HCT116 (cell line): ENCODE measurements at regions not wholly inside any gene's neighbourhood (a gene's known extent, or its start where the extent isn't known, plus 50 kb on each side); places are given as distances from the start of the nearest gene placed in this dataset.

Source experiments
- ATAC-seq: fragments of 200-7000 bp; cut with Tn5 transposase; 2 replicates; pipeline ENCODE4 v1.9.1; 2020; ENCODE audit warnings: mild to moderate bottlenecking, moderate library complexity
- BruUV-seq: library from RNA; stranded (reverse); fragments of 400-500 nt; replicated peaks from 2 replicates; lab custom pipeline; 2021; lab: Mats Ljungman, UMichigan
- CTCF ChIA-PET: fragments of 300-600 bp; sonication (Branson Sonifier 250); formaldehyde crosslinking; loops from one replicate; lab custom pipeline; 2021; ENCODE audit warnings: antibody characterized with exemption; lab: Charles Lee
- POLR2A ChIA-PET: fragments of 300-600, 350-600 bp; sonication (Branson Sonifier 250); formaldehyde crosslinking; loops from one replicate; lab custom pipeline; 2021; ENCODE audit warnings: antibody characterized with exemption; lab: Charles Lee
- RAD21 ChIA-PET, 2 experiments: fragments of 300-600 bp; sonication (Branson Sonifier 250); formaldehyde crosslinking; loops; one replicate each; lab custom pipeline; 2023; ENCODE audit warnings: low total read pairs in 2 of 2; ENCODE audit not compliant: uncharacterized antibody in 2 of 2, unreplicated experiment in 2 of 2, low non-redundant PET in 1 of 2; lab: Charles Lee
- DNase-seq: peaks from one replicate; pipeline ENCODE4 v3.0.0-alpha.2; 2010; ENCODE audit warnings: low read depth, low spot score
- H2AFZ ChIP-seq: fragments of 200-600 bp; shearing (Covaris generic), sonication (generic); 2 replicates; pipeline ENCODE4 v1.6.1; 2017; ENCODE audit warnings: low read depth, mixed run types, mixed read lengths, antibody characterized with exemption, low read length; ENCODE audit not compliant: poor library complexity, severe bottlenecking
- H3K27ac ChIP-seq: 2 replicates; pipeline ENCODE4 v1.5.1; 2012; ENCODE audit warnings: low read depth, low read length
- H3K27me3 ChIP-seq: fragments of 200-600 bp; sonication (generic); 2 replicates; pipeline ENCODE4 v1.6.1; 2016; ENCODE audit warnings: mixed run types, low read length, mixed read lengths; ENCODE audit not compliant: insufficient read depth
- H3K36me3 ChIP-seq, 2 experiments: fragments of 200-500 bp in 1 of 2; fragments of 200-600 bp in 1 of 2; sonication (Bioruptor generic) in 1 of 2; sonication (generic) in 1 of 2; 2 replicates each; pipeline versions ENCODE4 v1.5.1 to v1.6.1; 2014 to 2016; ENCODE audit warnings: low read length in 2 of 2, inconsistent platforms in 1 of 2, mixed read lengths in 1 of 2, mixed run types in 1 of 2; ENCODE audit not compliant: insufficient read depth in 2 of 2, control insufficient read depth in 1 of 2
- H3K4me1 ChIP-seq, 2 experiments: fragments of 200-600 bp in 1 of 2; sonication (generic) in 1 of 2; 2 replicates each; pipeline versions ENCODE4 v1.5.1 to v1.6.1; 2012 to 2017; ENCODE audit warnings: low read length in 2 of 2, inconsistent platforms in 1 of 2, mild to moderate bottlenecking in 1 of 2, mixed read lengths in 1 of 2, mixed run types in 1 of 2, moderate library complexity in 1 of 2; ENCODE audit not compliant: insufficient read depth in 2 of 2, control insufficient read depth in 1 of 2
- H3K4me2 ChIP-seq: fragments of 200-600 bp; sonication (generic); 2 replicates; pipeline ENCODE4 v1.6.1; 2017; ENCODE audit warnings: mixed run types, low read length, mixed read lengths
- H3K4me3 ChIP-seq, 2 experiments: fragments of 200-600 bp in 1 of 2; sonication (generic) in 1 of 2; replicated peaks in 1 of 2; 2 replicates each; pipeline ENCODE4 v1.5.1; 2011 to 2016; ENCODE audit warnings: low read length in 2 of 2, control low read depth in 1 of 2, low read depth in 1 of 2, mild to moderate bottlenecking in 1 of 2, mixed read lengths in 1 of 2, mixed run types in 1 of 2
- H3K79me2 ChIP-seq: fragments of 200-600 bp; sonication (generic); 2 replicates; pipeline ENCODE4 v1.6.1; 2017; ENCODE audit warnings: mild to moderate bottlenecking, mixed run types, low read length, moderate library complexity, mixed read lengths; ENCODE audit not compliant: insufficient read depth
- H3K9ac ChIP-seq: fragments of 200-600 bp; sonication (generic); 2 replicates; pipeline ENCODE4 v1.6.1; 2016; ENCODE audit warnings: low read length, mixed read lengths
- H3K9me2 ChIP-seq: fragments of 200-600 bp; sonication (generic), shearing (Covaris generic); 2 replicates; pipeline ENCODE4 v1.6.1; 2017; ENCODE audit warnings: mixed run types, mild to moderate bottlenecking, moderate library complexity; ENCODE audit not compliant: insufficient read depth
- H3K9me3 ChIP-seq, 2 experiments: fragments of 200-500 bp in 1 of 2; fragments of 200-600 bp in 1 of 2; sonication (Bioruptor generic) in 1 of 2; sonication (generic) in 1 of 2; 2 replicates each; pipeline ENCODE4 v1.6.1; 2014 to 2017; ENCODE audit warnings: low read length in 2 of 2, mixed read lengths in 2 of 2, inconsistent platforms in 1 of 2, low read depth in 1 of 2, mild to moderate bottlenecking in 1 of 2, mixed run types in 1 of 2, moderate library complexity in 1 of 2; ENCODE audit not compliant: control insufficient read depth in 1 of 2, insufficient read depth in 1 of 2
- H4K20me1 ChIP-seq: fragments of 200-600 bp; sonication (generic), shearing (Covaris generic); 2 replicates; pipeline ENCODE4 v1.6.1; 2017; ENCODE audit warnings: mixed run types, mild to moderate bottlenecking, moderate library complexity; ENCODE audit not compliant: insufficient read depth
- CEBPB ChIP-seq: IDR thresholded peaks from 2 replicates; pipeline ENCODE4 v1.6.1; 2012; ENCODE audit warnings: low read depth
- EZH2 ChIP-seq: fragments of 200-600 bp; sonication (generic); IDR thresholded peaks from 2 replicates; pipeline ENCODE4 v1.6.1; 2017; ENCODE audit warnings: antibody characterized with exemption, mixed run types
- POLR2A ChIP-seq: IDR thresholded peaks from 2 replicates; pipeline ENCODE4 v1.7.0; 2011; ENCODE audit warnings: borderline replicate concordance; ENCODE audit not compliant: insufficient read depth, insufficient read length; ENCODE audit errors: extremely low read depth
- SIN3A ChIP-seq: IDR thresholded peaks from 2 replicates; pipeline ENCODE4 v1.6.1; 2012; ENCODE audit warnings: low read depth
- SRF ChIP-seq: IDR thresholded peaks from 2 replicates; pipeline ENCODE4 v1.6.1; 2012; ENCODE audit warnings: low read depth
- YY1 ChIP-seq: IDR thresholded peaks from 2 replicates; pipeline ENCODE4 v1.6.1; 2011; ENCODE audit warnings: low read length, low read depth, moderate library complexity, mild to moderate bottlenecking; ENCODE audit not compliant: insufficient replicate concordance; ENCODE audit errors: extremely low read depth
- ZBTB33 ChIP-seq: IDR thresholded peaks from 2 replicates; pipeline ENCODE4 v1.6.1; 2011; ENCODE audit warnings: mild to moderate bottlenecking, low read length, moderate library complexity; ENCODE audit not compliant: insufficient replicate concordance; ENCODE audit errors: extremely low read depth
- intact Hi-C: fragments of 100-400 bp; cut with micrococcal nuclease; formaldehyde crosslinking; loops from 2 replicates; pipeline ENCODE4 v1.10.0; 2022

DNA sequence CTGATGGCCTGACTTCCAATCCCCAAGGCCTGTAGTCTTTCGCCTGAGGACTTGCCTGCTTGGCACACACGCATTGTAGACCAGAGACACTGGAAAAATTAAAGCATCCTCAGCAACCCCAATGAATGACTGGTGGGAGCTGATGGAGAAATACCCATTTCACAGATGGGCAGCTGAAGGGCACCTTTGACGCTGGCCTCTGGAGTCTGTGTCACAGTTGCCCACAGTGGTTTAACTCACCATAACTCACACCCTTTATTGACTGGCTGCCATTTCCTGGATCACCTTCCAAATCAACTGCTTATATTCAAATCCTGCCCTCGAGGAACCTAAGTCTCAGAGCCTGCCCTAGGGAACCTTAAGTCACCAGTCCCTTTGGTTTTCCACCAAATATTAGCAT lies 183.1 kb downstream of the SHQ1 start:
- Histone ChIP-seq H3K4me3 (no peak overlapping the region), H3K9ac (no peak overlapping the region), H2AFZ (no peak overlapping the region), H3K4me1 (peaks cover 14 to 16% of the 10 kb centered on the region in 2 experiments), H3K9me3 (no peaks in the 10 kb centered on the region), H3K36me3 (no peaks in the 10 kb centered on the region), H3K27ac (no peak overlapping the region), H4K20me1 (no peaks in the 10 kb centered on the region), H3K27me3 (no peaks in the 10 kb centered on the region), H3K79me2 (no peaks in the 10 kb centered on the region), H3K4me2 (no peak overlapping the region), H3K9me2 (no peaks in the 10 kb centered on the region)
- DNase-seq (no peak), ATAC-seq (no peak)
- BruUV-seq, result no TSS peak
- ChIA-PET RAD21 (interaction anchor here in 1 of 2 experiments (0.9 kb wide), 1 partner anchor 157 kb away, joined by 3 read pairs; no protein-coding TSS in a partner anchor), POLR2A (no interaction called here), CTCF (interaction anchor here (1.2 to 2.3 kb wide), 3 partner anchors 9 to 157 kb away, joined by 3 to 20 read pairs (median 5); no protein-coding TSS in a partner anchor)
- intact Hi-C loops, result loop anchor here (5.0 kb wide), 1 partner anchor 437 kb away; no protein-coding TSS in a partner anchor
- TF ChIP-seq CEBPB (no peak), YY1 (no peak), EZH2 (no peak), SIN3A (no peak), ZBTB33 (no peak), POLR2A (no peak), SRF (no peak)
